NCI-H1105 treated with DMSO at 0.1 percent for 48 hours (cell line): ENCODE measurements at regions not wholly inside any gene's neighbourhood (a gene's known extent, or its start where the extent isn't known, plus 50 kb on each side); places are given as distances from the start of the nearest gene placed in this dataset.
"Not testable (repeated sequence)": the region's sequence is repeated elsewhere in the genome, so short reads cannot be mapped to it uniquely, and the experiment has no call there.

Experiments
- DNase-seq: peaks from one replicate; lab custom pipeline; 2025; lab: John Stamatoyannopoulos, UW

GRCh38 chr20:40634891-40635290 is 54.1 kb downstream of the MAFB start:
- DNase-seq = no peak

GRCh38 chr20:40633123-40633850 is 55.7 kb downstream of the MAFB start:
- DNase-seq = peak; percentile 5

- DNase-seq = peak; percentile 49
Observed at GRCh38 chr20:40632346-40632976, 56.6 kb downstream of the MAFB start.

GRCh38 chr20:40631119-40631631 is 57.9 kb downstream of the MAFB start:
- no peak for DNase-seq

DNA sequence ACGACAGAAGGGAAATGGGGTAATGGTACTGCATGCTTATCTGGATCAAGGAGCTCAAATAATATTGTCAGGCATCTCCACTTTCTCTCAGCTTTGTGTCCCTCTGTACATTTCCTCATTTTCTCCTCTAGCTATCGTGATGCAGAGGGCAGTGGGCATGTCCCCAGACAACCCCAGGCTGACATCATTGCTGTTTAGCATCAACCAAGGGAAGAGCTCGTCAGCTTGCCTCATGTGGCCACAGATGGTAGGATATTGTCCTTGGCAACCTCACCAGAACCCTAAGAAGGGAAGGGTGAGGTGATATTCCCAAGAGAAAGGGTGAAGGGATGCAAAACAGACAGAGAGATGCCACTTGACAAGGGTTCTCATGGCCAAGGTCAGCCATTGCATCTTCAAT is 58.3 kb downstream of the MAFB start:
- DNase-seq = no peak

GRCh38 chr20:40630099-40630498 is 58.9 kb downstream of the MAFB start:
- no peak for DNase-seq

DNA sequence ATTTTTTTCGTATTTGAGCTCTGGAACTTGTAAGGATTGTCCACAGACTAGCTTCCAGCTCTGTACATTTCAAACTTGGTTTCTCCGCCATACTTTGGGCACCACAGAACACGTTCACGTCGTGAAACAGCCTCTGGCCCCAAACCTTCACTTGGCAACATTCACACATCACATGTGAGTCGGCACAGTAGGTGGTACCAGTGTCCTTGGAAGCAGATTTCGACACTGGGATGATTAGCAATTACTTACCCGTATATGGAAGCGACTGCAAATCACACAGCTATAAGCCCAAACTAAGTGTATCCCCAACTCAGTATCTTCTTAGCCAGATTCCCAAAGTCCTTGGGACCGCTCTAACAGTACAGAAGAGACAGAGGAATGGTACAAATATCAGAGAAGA is 60.2 kb downstream of the MAFB start:
- no peak for DNase-seq

DNA sequence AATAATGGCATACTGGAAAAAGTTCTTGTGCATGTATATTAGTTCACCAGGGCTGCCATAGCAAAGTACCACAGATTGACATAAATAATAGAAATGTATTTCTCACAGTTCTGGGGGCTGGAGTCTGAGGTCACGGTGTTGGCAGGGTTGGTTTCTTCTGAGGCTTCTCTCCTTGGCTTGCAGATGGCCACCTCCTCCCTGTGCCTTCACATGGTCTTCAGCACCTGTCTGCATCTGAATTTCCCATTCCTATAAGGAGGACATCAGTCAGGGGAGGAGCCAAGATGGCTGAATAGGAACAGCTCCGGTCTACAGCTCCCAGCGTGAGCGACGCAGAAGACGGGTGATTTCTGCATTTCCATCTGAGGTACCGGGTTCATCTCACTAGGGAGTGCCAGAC is 70.0 kb downstream of the MAFB start:
- not testable (repeated sequence) for DNase-seq

GRCh38 chr20:40617594-40617993 is 71.4 kb downstream of the MAFB start:
- no peak for DNase-seq

DNA sequence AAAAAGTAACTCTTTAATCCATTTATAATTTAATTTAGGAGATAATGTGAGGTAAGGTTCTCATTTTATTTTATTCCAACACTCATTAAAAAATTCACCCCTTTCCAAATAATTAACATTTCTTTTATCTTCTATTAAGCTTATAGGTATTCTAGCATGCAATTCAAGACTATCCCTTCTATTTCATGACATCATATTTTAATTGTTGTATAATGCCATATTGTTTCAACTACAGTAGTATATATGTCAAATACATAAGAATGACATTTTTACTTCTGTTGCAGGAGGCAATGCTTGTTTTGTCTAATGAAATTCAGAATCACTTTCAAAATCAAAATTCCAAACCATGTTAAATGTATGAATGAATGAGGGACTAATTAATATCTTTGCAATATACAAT is 76.2 kb downstream of the MAFB start:
- DNase-seq = no peak

GRCh38 chr20:40612247-40612646 is 76.8 kb downstream of the MAFB start:
- DNase-seq = no peak

GRCh38 chr20:40610730-40611129 is 78.3 kb downstream of the MAFB start:
- DNase-seq = no peak

DNA sequence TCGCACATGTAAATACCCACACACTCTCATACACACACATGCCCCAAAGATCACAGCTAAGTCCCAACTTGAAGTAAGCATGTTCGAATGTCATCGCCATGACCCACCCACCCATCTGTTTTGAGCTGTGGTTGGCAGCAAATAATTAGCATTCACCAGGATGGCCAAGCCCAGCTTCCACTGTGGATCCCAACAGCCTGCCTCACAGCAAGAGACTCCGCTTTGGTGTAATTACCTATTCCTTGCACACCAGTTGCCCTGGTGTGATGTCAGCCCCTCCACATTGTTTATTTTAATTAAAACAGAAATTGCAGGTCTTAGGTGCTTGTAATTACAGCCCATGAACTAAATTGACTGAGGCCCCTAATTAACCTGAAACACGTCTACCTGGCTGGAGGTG is 81.1 kb downstream of the MAFB start:
- peak; percentile 6 for DNase-seq

- no peak for DNase-seq
Observed at GRCh38 chr20:40606660-40607059, 82.4 kb downstream of the MAFB start.

GRCh38 chr20:40606237-40606636 is 82.8 kb downstream of the MAFB start:
- no peak for DNase-seq

DNA sequence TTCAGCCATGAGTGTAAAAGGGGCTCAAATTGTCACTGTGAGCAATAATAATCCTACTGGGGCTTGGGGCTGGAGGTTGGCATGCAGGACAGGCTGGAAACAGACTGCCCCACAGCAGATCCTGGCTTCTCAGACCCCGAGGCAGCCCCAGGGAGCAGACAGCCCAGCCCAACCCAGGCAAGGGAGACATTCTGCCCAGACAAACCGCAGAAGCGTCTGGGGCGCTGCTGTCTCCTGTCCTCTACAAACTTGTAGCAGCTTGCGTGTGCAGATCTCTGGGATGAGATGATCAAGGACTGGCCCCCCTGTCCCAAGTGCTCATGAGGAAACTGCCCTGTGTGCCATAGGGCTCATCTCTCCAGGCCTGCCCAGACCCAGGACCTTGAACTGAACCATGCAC is 84.6 kb downstream of the MAFB start:
- DNase-seq = no peak

- no peak for DNase-seq
Observed at GRCh38 chr20:40603057-40603651, 85.9 kb downstream of the MAFB start.

DNA sequence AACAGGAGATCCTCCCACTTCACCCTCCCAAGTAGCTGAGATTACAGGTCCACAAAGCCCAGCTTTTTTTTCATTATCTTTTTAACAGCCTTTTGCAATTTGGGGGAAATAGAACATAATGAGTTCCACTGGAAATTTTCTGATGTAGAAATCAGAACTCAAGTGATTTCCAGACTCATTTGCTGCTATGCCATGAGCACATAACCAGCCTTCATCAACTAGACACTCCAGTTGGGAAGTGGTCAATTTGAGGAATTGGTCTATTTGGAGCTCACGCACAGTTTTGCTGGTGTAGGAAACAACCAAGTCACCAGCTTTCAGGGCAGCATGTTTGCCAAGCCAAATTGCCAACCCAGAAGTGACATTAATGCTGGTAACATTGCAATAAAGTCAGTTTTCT is 86.7 kb downstream of the MAFB start:
- no peak for DNase-seq

- DNase-seq = no peak
Observed at GRCh38 chr20:40600441-40601219, 88.4 kb downstream of the MAFB start.

DNA sequence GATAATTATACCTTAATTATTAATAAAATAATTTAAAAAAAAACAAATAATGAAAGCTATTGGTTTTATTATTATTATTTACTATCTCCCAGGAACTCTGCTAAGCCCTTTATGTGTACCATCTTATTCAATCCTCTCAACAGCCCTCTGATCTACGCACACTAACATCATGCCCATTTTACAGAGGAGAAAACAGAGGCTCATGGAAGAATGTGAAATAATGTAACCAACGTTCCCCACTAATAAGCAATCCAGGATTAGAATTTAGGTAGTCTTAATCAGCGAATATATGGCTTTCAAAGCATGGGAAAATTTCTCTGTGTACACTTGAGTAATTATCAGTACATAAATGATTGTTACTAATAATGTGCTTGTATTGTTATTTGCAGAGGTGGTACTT is 89.0 kb downstream of the MAFB start:
- no peak for DNase-seq

DNA sequence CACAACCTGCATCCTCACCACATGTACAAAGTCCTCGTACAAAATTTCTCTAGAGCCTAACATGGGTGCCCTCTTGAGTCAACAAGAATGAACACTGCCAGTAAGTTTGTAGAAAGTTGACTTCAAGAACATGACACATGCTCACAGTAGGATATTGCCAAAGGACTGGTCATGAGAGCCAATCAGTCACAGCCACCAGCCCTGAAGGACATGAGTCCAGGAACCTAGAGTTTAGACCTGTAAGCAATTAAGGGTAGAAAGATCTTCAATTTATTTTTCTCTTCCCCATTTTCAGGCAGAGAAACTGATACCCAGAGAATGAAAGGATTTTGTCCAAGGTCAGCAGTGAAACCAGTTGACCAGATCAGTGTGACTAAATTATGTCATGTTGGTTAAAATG is 96.1 kb downstream of the MAFB start:
- DNase-seq = no peak

DNA sequence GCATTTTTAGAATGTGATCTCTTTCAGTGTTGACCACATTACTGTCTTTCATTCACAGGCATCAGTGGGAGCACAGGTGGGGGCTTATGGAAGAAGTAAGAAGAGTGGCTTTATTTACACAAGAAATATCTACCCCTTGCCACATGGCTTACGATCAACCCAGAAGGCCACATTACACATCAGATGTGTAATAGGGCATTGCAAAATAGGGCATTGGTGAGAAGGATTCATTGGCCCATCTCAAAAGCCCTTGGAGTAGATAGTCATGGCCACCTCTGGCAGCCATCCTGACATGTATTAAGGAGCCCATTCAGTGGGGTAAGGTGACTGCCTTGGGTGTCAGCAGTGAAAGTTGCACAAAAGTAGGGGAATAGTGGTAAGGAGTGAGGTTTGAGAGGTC is 97.5 kb downstream of the MAFB start:
- DNase-seq = no peak

DNA sequence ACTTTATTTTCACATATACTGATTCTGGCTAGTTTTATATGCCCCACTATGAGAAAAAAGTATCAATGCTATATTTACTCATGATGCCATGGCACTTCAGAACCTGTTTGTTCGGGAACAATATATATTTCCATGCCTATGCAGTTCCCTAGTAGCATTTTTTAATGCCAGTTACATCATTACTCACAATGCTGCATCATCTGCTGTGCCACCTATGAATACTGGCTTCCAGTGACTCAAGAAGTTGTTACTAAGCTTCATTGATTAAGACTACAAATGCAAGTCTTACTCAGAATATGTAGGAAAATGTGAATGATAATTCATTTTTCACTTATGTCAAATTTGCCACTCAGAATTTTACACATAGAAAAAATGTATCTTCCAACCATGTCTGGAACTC is 97.9 kb downstream of the MAFB start:
- DNase-seq = no peak
